ENCODE measurements at regions not wholly inside any gene's neighbourhood (a gene's known extent, or its start where the extent isn't known, plus 50 kb on each side); places are given as distances from the start of the nearest gene placed in this dataset.

DNA sequence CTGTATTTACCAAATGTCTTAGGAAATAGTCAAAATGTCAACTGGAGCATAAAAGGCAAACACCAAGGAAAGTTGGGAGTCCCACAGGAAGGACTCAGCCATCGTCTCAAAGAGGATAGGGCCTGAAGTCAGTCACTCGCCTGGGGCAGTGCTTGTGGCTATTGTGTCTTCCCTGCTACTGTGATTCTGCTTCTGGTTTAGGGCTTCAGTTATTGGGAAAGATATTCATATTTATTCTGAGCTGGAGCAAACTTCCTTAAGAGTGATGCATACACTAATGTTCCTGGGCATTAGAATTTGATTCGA lies 118.1 kb downstream of the EDEM1 start:
- TF ChIP-seq, protein P1, sequence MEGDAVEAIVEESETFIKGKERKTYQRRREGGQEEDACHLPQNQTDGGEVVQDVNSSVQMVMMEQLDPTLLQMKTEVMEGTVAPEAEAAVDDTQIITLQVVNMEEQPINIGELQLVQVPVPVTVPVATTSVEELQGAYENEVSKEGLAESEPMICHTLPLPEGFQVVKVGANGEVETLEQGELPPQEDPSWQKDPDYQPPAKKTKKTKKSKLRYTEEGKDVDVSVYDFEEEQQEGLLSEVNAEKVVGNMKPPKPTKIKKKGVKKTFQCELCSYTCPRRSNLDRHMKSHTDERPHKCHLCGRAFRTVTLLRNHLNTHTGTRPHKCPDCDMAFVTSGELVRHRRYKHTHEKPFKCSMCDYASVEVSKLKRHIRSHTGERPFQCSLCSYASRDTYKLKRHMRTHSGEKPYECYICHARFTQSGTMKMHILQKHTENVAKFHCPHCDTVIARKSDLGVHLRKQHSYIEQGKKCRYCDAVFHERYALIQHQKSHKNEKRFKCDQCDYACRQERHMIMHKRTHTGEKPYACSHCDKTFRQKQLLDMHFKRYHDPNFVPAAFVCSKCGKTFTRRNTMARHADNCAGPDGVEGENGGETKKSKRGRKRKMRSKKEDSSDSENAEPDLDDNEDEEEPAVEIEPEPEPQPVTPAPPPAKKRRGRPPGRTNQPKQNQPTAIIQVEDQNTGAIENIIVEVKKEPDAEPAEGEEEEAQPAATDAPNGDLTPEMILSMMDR (conservative IDR thresholded peaks at IDR 0.05; ENCODE audit: low read length): peak; percentile 47; the same call in 1 of the 2 replicates
- TF ChIP-seq EZH2phosphoT487 (IDR thresholded peaks at IDR 0.05; ENCODE audit: borderline replicate concordance, low read depth, low read length): no peak

Data from OCI-LY7 (cell line).